A549 (cell line): ENCODE measurements at regions not wholly inside any gene's neighbourhood (a gene's known extent, or its start where the extent isn't known, plus 50 kb on each side); places are given as distances from the start of the nearest gene placed in this dataset.
"Not testable (repeated sequence)": the region's sequence is repeated elsewhere in the genome, so short reads cannot be mapped to it uniquely, and the experiment has no call there.

Experiments used
- CBX8 ChIP-seq: fragments of 200-600 bp; sonication (generic); IDR thresholded peaks from 2 replicates; pipeline ENCODE4 v1.6.1; 2016
- CTCF ChIP-seq: fragments of >200 bp; sonication (Bioruptor Twin); formaldehyde crosslinking; IDR thresholded peaks from 3 replicates; pipeline ENCODE4 v1.5.1; 2016
- EP300 ChIP-seq, 2 experiments: fragments of >200 bp; sonication (Bioruptor Twin); formaldehyde crosslinking; IDR thresholded peaks; 2 replicates in 1 of 2; 3 replicates in 1 of 2; pipeline ENCODE4 v1.6.1; 2016 to 2017
- ESRRA ChIP-seq: fragments of 150-350 bp; IDR thresholded peaks from 2 replicates; pipeline ENCODE4 v1.6.1; 2014; ENCODE audit warnings: mild to moderate bottlenecking, low read length, borderline replicate concordance
- HOXB13 ChIP-seq: fragments of 250-450 bp; sonication (Bioruptor Pico); IDR thresholded peaks from 2 replicates; pipeline ENCODE4 v1.5.0; 2020; ENCODE audit warnings: low read depth, mild to moderate bottlenecking, moderate library complexity
- JUN ChIP-seq, 2 experiments: fragments of >200 bp; sonication (Bioruptor Twin); formaldehyde crosslinking; IDR thresholded peaks; 2 replicates in 1 of 2; 3 replicates in 1 of 2; pipeline ENCODE4 v1.6.1; 2016 to 2017
- MAX ChIP-seq: IDR thresholded peaks from 2 replicates; pipeline ENCODE4 v1.6.1; 2012
- POLR2A ChIP-seq: IDR thresholded peaks from 2 replicates; pipeline ENCODE4 v1.6.1; 2012; ENCODE audit warnings: mild to moderate bottlenecking, low read length
- RAD21 ChIP-seq, 2 experiments: fragments of >200 bp in 1 of 2; sonication (Bioruptor Twin) in 1 of 2; formaldehyde crosslinking in 1 of 2; IDR thresholded peaks in 1 of 2; conservative IDR thresholded peaks in 1 of 2; 2 replicates in 1 of 2; 3 replicates in 1 of 2; pipeline ENCODE4 v1.6.1; 2012 to 2018; ENCODE audit warnings: inconsistent platforms in 1 of 2
- SMC3 ChIP-seq: fragments of >200 bp; sonication (Bioruptor Twin); formaldehyde crosslinking; IDR thresholded peaks from 3 replicates; pipeline ENCODE4 v1.6.1; 2018; ENCODE audit warnings: inconsistent platforms

GRCh38 chr2:39585531-39585930 is 80.2 kb upstream of the TMEM178A start:
- not testable (repeated sequence) for TF ChIP-seq CTCF; ESRRA; MAX; JUN (IDR thresholded peaks at IDR 0.05); POLR2A; RAD21 (conservative IDR thresholded peaks at IDR 0.05 in 1 of 2, IDR thresholded peaks at IDR 0.05 in 1 of 2); SMC3; EP300 (IDR thresholded peaks at IDR 0.05); CBX8; HOXB13 (CRISPR knock-in tag)
